HEK293 (cell line): ENCODE measurements at regions not wholly inside any gene's neighbourhood (a gene's known extent, or its start where the extent isn't known, plus 50 kb on each side); places are given as distances from the start of the nearest gene placed in this dataset.
A peak's percentile ranks its signal among the peaks of the same experiment; 100 is the strongest.

Experiments
- OVOL3 ChIP-seq: fragments of 450-650 bp; formaldehyde crosslinking; IDR thresholded peaks from 2 replicates; pipeline ENCODE4 v1.5.1; 2016; ENCODE audit warnings: missing biosample characterization, missing genetic modification characterization
- TSHZ1 ChIP-seq: fragments of 450-650 bp; formaldehyde crosslinking; IDR thresholded peaks from 2 replicates; pipeline ENCODE4 v1.5.1; 2016; ENCODE audit warnings: missing biosample characterization, missing genetic modification characterization, borderline replicate concordance
- ZBTB20 ChIP-seq: fragments of 450-650 bp; formaldehyde crosslinking; IDR thresholded peaks from 2 replicates; pipeline ENCODE4 v1.5.1; 2016; ENCODE audit warnings: missing biosample characterization, missing genetic modification characterization
- ZBTB8A ChIP-seq: fragments of 450-650 bp; formaldehyde crosslinking; IDR thresholded peaks from 2 replicates; pipeline ENCODE4 v1.5.1; 2016; ENCODE audit warnings: missing biosample characterization, missing genetic modification characterization
- ZFP69B ChIP-seq: fragments of 450-650 bp; formaldehyde crosslinking; IDR thresholded peaks from 2 replicates; pipeline ENCODE4 v1.5.1; 2016; ENCODE audit warnings: missing biosample characterization, missing genetic modification characterization
- ZNF16 ChIP-seq: fragments of 450-650 bp; formaldehyde crosslinking; IDR thresholded peaks from 2 replicates; pipeline ENCODE4 v1.5.1; 2016; ENCODE audit warnings: low read depth, missing biosample characterization, missing genetic modification characterization
- ZNF174 ChIP-seq: fragments of 450-650 bp; formaldehyde crosslinking; IDR thresholded peaks from 2 replicates; pipeline ENCODE4 v1.5.0; 2017; ENCODE audit warnings: missing biosample characterization, mild to moderate bottlenecking, missing genetic modification characterization
- ZNF184 ChIP-seq: fragments of 450-650 bp; IDR thresholded peaks from 2 replicates; pipeline ENCODE4 v1.5.1; 2018; ENCODE audit warnings: missing biosample characterization, mild to moderate bottlenecking, missing genetic modification characterization
- ZNF19 ChIP-seq: fragments of 450-650 bp; formaldehyde crosslinking; IDR thresholded peaks from 2 replicates; pipeline ENCODE4; 2016; ENCODE audit warnings: missing biosample characterization, missing genetic modification characterization, low read depth
- ZNF248 ChIP-seq: fragments of 450-650 bp; formaldehyde crosslinking; IDR thresholded peaks from 2 replicates; pipeline ENCODE4 v1.5.1; 2017; ENCODE audit warnings: missing biosample characterization, missing genetic modification characterization
- ZNF311 ChIP-seq: fragments of 450-650 bp; formaldehyde crosslinking; IDR thresholded peaks from 2 replicates; pipeline ENCODE4 v1.5.1; 2017; ENCODE audit warnings: missing biosample characterization, missing genetic modification characterization, borderline replicate concordance
- ZNF433 ChIP-seq: fragments of 450-650 bp; formaldehyde crosslinking; IDR thresholded peaks from 2 replicates; pipeline ENCODE4 v1.5.1; 2016; ENCODE audit warnings: missing biosample characterization, missing genetic modification characterization, low read depth
- ZNF514 ChIP-seq: fragments of 450-650 bp; formaldehyde crosslinking; IDR thresholded peaks from 2 replicates; pipeline ENCODE4 v1.5.1; 2016; ENCODE audit warnings: missing biosample characterization, missing genetic modification characterization
- ZNF521 ChIP-seq: fragments of 450-650 bp; formaldehyde crosslinking; IDR thresholded peaks from 2 replicates; pipeline ENCODE4 v1.5.1; 2017; ENCODE audit warnings: missing biosample characterization, mild to moderate bottlenecking, missing genetic modification characterization
- ZNF544 ChIP-seq: fragments of 450-650 bp; formaldehyde crosslinking; IDR thresholded peaks from 2 replicates; pipeline ENCODE4 v1.5.0; 2017; ENCODE audit warnings: missing biosample characterization, missing genetic modification characterization
- ZNF561 ChIP-seq: fragments of 450-650 bp; IDR thresholded peaks from 2 replicates; pipeline ENCODE4 v1.5.1; 2018; ENCODE audit warnings: missing biosample characterization, missing genetic modification characterization, borderline replicate concordance
- ZNF585B ChIP-seq: fragments of 450-650 bp; formaldehyde crosslinking; IDR thresholded peaks from 2 replicates; pipeline ENCODE4 v1.5.1; 2016; ENCODE audit warnings: missing biosample characterization, missing genetic modification characterization
- ZNF664 ChIP-seq: fragments of 450-650 bp; formaldehyde crosslinking; IDR thresholded peaks from 2 replicates; pipeline ENCODE4 v1.5.1; 2016; ENCODE audit warnings: missing biosample characterization, missing genetic modification characterization
- ZNF701 ChIP-seq: fragments of 450-650 bp; formaldehyde crosslinking; IDR thresholded peaks from 2 replicates; pipeline ENCODE4 v1.5.1; 2016; ENCODE audit warnings: missing biosample characterization, missing genetic modification characterization
- ZNF785 ChIP-seq: fragments of 450-650 bp; formaldehyde crosslinking; IDR thresholded peaks from 2 replicates; pipeline ENCODE4 v1.5.1; 2016; ENCODE audit warnings: missing biosample characterization, missing genetic modification characterization
- ZNF843 ChIP-seq: fragments of 450-650 bp; formaldehyde crosslinking; IDR thresholded peaks from 2 replicates; pipeline ENCODE4 v1.5.1; 2016; ENCODE audit warnings: missing biosample characterization, missing genetic modification characterization
- ZSCAN18 ChIP-seq: fragments of 450-650 bp; formaldehyde crosslinking; IDR thresholded peaks from 2 replicates; pipeline ENCODE4 v1.5.1; 2016; ENCODE audit warnings: missing biosample characterization, missing genetic modification characterization
- TF ChIP-seq, protein P1 (sequence below): fragments of 450-650 bp; formaldehyde crosslinking; IDR thresholded peaks from 2 replicates; pipeline ENCODE4 v1.5.1; 2016; ENCODE audit warnings: missing biosample characterization, missing genetic modification characterization
- TF ChIP-seq, protein P2 (sequence below): fragments of 450-650 bp; formaldehyde crosslinking; IDR thresholded peaks from 2 replicates; pipeline ENCODE4 v1.5.1; 2017; ENCODE audit warnings: missing biosample characterization, missing genetic modification characterization
- TF ChIP-seq, protein P3 (sequence below): fragments of 450-650 bp; formaldehyde crosslinking; IDR thresholded peaks from 2 replicates; pipeline ENCODE4 v1.5.0; 2017; ENCODE audit warnings: missing biosample characterization, missing genetic modification characterization, borderline replicate concordance
- TF ChIP-seq, protein P4 (sequence below): fragments of 450-650 bp; formaldehyde crosslinking; IDR thresholded peaks from 2 replicates; pipeline ENCODE4 v1.5.1; 2016; ENCODE audit warnings: missing biosample characterization, missing genetic modification characterization

DNA sequence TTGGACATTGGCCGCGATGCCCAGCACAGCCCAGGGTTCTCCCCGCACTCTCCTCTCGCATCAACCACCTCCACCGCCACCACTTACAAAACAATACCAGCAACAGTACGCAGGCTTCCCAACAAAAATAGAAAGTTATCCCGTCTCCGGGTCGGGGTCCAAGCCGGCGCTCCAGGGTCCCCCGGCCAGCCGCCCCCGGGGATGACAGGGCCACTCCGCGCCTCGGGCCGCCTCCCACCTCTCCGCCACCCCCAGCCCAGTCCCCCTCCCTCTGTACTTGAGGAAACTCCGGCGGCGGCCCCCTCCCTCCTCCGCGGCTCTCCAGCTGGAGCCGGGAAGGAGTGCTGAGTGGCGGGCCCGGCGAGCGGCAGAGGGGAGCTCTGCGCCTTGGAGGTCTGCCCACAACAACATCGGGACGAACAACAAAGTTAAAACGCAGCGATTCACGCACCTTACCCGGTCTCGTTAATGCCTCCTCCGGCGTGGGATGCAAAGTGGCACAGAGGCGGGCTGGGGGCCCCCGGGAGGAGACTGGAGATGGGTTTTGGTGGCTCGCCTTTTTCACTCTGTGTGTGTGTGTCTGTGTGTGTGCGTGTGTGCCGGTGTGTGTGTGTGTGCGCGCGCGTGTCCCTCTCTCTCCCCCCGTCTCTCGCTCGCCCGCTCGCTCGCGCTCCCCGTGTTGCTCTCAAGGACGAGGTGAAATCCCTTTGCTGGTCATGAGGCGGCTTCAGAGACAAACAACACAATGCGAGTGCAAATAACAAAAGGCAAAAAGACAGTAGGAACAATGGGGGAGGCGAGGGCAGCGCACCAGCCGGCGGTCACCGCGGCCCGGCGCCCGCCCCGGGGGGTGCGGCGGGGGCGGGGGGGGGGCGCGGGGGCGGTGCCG, 386.8 kb downstream of the BCAT1 start (continued):
- TF ChIP-seq ZNF19 (no peak), ZNF433 (tag by site-specific recombination) (no peak), OVOL3 (tag by site-specific recombination) (0 out of 2 replicates have a peak, but pooled peaks have one; percentile 18), ZBTB8A (tag by site-specific recombination) (no peak), ZNF701 (no peak), ZNF521 (tag by site-specific recombination) (no peak), ZNF184 (tag by site-specific recombination) (no peak), ZNF514 (no peak), ZSCAN18 (peak; percentile 84), ZNF785 (tag by site-specific recombination) (peak; percentile 83; the same call in 1 of the 2 replicates), ZBTB20 (peak; percentile 95), TSHZ1 (tag by site-specific recombination) (peak; percentile 26; the same call in 1 of the 2 replicates), ZNF664 (tag by site-specific recombination) (0 out of 2 replicates have a peak, but pooled peaks have one; percentile 6), ZNF843 (tag by site-specific recombination) (peak; percentile 50), ZNF311 (tag by site-specific recombination) (no peak), ZNF561 (peak; percentile 72; the same call in 1 of the 2 replicates), ZNF16 (tag by site-specific recombination) (no peak), ZNF585B (tag by site-specific recombination) (no peak), ZNF544 (tag by site-specific recombination) (no peak), ZNF174 (tag by site-specific recombination) (no peak), ZFP69B (tag by site-specific recombination) (peak; percentile 83), ZNF248 (no peak)
- TF ChIP-seq, protein P1, sequence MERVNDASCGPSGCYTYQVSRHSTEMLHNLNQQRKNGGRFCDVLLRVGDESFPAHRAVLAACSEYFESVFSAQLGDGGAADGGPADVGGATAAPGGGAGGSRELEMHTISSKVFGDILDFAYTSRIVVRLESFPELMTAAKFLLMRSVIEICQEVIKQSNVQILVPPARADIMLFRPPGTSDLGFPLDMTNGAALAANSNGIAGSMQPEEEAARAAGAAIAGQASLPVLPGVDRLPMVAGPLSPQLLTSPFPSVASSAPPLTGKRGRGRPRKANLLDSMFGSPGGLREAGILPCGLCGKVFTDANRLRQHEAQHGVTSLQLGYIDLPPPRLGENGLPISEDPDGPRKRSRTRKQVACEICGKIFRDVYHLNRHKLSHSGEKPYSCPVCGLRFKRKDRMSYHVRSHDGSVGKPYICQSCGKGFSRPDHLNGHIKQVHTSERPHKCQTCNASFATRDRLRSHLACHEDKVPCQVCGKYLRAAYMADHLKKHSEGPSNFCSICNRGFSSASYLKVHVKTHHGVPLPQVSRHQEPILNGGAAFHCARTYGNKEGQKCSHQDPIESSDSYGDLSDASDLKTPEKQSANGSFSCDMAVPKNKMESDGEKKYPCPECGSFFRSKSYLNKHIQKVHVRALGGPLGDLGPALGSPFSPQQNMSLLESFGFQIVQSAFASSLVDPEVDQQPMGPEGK (tag by site-specific recombination): peak; percentile 88
- TF ChIP-seq, protein P2, sequence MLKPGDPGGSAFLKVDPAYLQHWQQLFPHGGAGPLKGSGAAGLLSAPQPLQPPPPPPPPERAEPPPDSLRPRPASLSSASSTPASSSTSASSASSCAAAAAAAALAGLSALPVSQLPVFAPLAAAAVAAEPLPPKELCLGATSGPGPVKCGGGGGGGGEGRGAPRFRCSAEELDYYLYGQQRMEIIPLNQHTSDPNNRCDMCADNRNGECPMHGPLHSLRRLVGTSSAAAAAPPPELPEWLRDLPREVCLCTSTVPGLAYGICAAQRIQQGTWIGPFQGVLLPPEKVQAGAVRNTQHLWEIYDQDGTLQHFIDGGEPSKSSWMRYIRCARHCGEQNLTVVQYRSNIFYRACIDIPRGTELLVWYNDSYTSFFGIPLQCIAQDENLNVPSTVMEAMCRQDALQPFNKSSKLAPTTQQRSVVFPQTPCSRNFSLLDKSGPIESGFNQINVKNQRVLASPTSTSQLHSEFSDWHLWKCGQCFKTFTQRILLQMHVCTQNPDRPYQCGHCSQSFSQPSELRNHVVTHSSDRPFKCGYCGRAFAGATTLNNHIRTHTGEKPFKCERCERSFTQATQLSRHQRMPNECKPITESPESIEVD: no peak
- TF ChIP-seq, protein P3, sequence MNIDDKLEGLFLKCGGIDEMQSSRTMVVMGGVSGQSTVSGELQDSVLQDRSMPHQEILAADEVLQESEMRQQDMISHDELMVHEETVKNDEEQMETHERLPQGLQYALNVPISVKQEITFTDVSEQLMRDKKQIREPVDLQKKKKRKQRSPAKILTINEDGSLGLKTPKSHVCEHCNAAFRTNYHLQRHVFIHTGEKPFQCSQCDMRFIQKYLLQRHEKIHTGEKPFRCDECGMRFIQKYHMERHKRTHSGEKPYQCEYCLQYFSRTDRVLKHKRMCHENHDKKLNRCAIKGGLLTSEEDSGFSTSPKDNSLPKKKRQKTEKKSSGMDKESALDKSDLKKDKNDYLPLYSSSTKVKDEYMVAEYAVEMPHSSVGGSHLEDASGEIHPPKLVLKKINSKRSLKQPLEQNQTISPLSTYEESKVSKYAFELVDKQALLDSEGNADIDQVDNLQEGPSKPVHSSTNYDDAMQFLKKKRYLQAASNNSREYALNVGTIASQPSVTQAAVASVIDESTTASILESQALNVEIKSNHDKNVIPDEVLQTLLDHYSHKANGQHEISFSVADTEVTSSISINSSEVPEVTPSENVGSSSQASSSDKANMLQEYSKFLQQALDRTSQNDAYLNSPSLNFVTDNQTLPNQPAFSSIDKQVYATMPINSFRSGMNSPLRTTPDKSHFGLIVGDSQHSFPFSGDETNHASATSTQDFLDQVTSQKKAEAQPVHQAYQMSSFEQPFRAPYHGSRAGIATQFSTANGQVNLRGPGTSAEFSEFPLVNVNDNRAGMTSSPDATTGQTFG: no peak
- TF ChIP-seq, protein P4, sequence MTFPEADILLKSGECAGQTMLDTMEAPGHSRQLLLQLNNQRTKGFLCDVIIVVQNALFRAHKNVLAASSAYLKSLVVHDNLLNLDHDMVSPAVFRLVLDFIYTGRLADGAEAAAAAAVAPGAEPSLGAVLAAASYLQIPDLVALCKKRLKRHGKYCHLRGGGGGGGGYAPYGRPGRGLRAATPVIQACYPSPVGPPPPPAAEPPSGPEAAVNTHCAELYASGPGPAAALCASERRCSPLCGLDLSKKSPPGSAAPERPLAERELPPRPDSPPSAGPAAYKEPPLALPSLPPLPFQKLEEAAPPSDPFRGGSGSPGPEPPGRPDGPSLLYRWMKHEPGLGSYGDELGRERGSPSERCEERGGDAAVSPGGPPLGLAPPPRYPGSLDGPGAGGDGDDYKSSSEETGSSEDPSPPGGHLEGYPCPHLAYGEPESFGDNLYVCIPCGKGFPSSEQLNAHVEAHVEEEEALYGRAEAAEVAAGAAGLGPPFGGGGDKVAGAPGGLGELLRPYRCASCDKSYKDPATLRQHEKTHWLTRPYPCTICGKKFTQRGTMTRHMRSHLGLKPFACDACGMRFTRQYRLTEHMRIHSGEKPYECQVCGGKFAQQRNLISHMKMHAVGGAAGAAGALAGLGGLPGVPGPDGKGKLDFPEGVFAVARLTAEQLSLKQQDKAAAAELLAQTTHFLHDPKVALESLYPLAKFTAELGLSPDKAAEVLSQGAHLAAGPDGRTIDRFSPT: peak; percentile 78
